Tibial nerve (tissue), 4 donors: ENCODE measurements at regions not wholly inside any gene's neighbourhood (a gene's known extent, or its start where the extent isn't known, plus 50 kb on each side); places are given as distances from the start of the nearest gene placed in this dataset.

Experiments used
- DNase-seq, 2 donors: peaks; one replicate each; pipeline ENCODE4 v3.0.0-alpha.2; 2019; ENCODE audit warnings: low spot score in 2 of 2
- H3K27ac ChIP-seq, 4 donors: fragments of 200-600 bp; sonication (generic) in 3 of 4; one replicate each; pipeline ENCODE4 v1.5.1; 2017 to 2019; ENCODE audit warnings: mild to moderate bottlenecking in 1 of 4
- H3K27me3 ChIP-seq, 2 donors: fragments of 200-600 bp; sonication (generic) in 1 of 2; one replicate each; pipeline versions ENCODE4 v1.5.1 to v1.6.0; 2017 to 2019
- H3K36me3 ChIP-seq, 3 donors: fragments of 200-600 bp; sonication (generic); one replicate each; pipeline ENCODE4 v1.5.1; 2018 to 2019
- H3K4me1 ChIP-seq, 4 donors: fragments of 200-600 bp; sonication (generic) in 3 of 4; one replicate each; pipeline ENCODE4 v1.5.1; 2017 to 2019
- H3K4me3 ChIP-seq, 4 donors: fragments of 200-600 bp; sonication (generic) in 3 of 4; one replicate each; pipeline ENCODE4 v1.5.1; 2017 to 2019; ENCODE audit warnings: mild to moderate bottlenecking in 1 of 4, moderate library complexity in 1 of 4
- H3K9me3 ChIP-seq, 4 donors: fragments of 200-600 bp; sonication (generic) in 3 of 4; one replicate each; pipeline ENCODE4 v1.5.1; 2017 to 2019
- CTCF ChIP-seq, 5 experiments: fragments of 200-600 bp in 3 of 5; fragments of 450-650 bp in 2 of 5; sonication (generic) in 3 of 5; IDR thresholded peaks; one replicate each; pipeline ENCODE4 v1.5.1; 2016 to 2019; ENCODE audit warnings: antibody characterized with exemption in 5 of 5, mild to moderate bottlenecking in 3 of 5, moderate library complexity in 2 of 5
- EP300 ChIP-seq, 2 donors: sonication (generic); formaldehyde crosslinking; IDR thresholded peaks; one replicate each; pipeline ENCODE4 v1.6.1; 2017; ENCODE audit warnings: antibody characterized with exemption in 2 of 2, mild to moderate bottlenecking in 1 of 2
- POLR2A ChIP-seq, 2 donors: fragments of 450-650 bp; IDR thresholded peaks; one replicate each; pipeline ENCODE4 v1.6.1; 2017; ENCODE audit warnings: antibody characterized with exemption in 2 of 2, mild to moderate bottlenecking in 2 of 2, moderate library complexity in 2 of 2
- WGBS, 2 donors: methylation state at CpG; one replicate each; pipeline ENCODE4 v1.1.5; 2018; 5-methylcytosine and 5-hydroxymethylcytosine counted together

GRCh38 chr2:15788455-15788829, 151.9 kb upstream of the MYCN start:
- no peak for DNase-seq
- no peaks in the 10 kb centered on the region for H3K9me3 ChIP-seq
- H3K4me1 ChIP-seq: peaks cover 0 to 7% (median 0%) of the 10 kb centered on the region in 4 donors
- H3K36me3 ChIP-seq: no peaks in the 10 kb centered on the region
- TF ChIP-seq POLR2A (IDR thresholded peaks at IDR 0.05) (no peak), CTCF (IDR thresholded peaks at IDR 0.05) (no peak), EP300 (IDR thresholded peaks at IDR 0.05) (no peak)
- no peak overlapping the region for H3K27ac ChIP-seq
- H3K4me3 ChIP-seq: no peak overlapping the region
- no peaks in the 10 kb centered on the region for H3K27me3 ChIP-seq
- WGBS, 2 donors: 28 to 29% methylated on average over 6 to 9 of the region's 11 CpGs

- Histone ChIP-seq H3K4me3 (no peak overlapping the region), H3K27me3 (no peaks in the 10 kb centered on the region), H3K9me3 (no peaks in the 10 kb centered on the region), H3K4me1 (peaks cover 0 to 7% (median 0%) of the 10 kb centered on the region in 4 donors), H3K36me3 (no peaks in the 10 kb centered on the region), H3K27ac (no peak overlapping the region)
- TF ChIP-seq POLR2A (IDR thresholded peaks at IDR 0.05): no peak
- no peak for TF ChIP-seq CTCF (IDR thresholded peaks at IDR 0.05)
- TF ChIP-seq EP300 (IDR thresholded peaks at IDR 0.05): no peak
- WGBS, 2 donors: 48 to 70% methylated on average over 9 of the region's 9 CpGs
- no peak for DNase-seq
Measured at GRCh38 chr2:15788830-15789229, 151.5 kb upstream of the MYCN start.

DNA sequence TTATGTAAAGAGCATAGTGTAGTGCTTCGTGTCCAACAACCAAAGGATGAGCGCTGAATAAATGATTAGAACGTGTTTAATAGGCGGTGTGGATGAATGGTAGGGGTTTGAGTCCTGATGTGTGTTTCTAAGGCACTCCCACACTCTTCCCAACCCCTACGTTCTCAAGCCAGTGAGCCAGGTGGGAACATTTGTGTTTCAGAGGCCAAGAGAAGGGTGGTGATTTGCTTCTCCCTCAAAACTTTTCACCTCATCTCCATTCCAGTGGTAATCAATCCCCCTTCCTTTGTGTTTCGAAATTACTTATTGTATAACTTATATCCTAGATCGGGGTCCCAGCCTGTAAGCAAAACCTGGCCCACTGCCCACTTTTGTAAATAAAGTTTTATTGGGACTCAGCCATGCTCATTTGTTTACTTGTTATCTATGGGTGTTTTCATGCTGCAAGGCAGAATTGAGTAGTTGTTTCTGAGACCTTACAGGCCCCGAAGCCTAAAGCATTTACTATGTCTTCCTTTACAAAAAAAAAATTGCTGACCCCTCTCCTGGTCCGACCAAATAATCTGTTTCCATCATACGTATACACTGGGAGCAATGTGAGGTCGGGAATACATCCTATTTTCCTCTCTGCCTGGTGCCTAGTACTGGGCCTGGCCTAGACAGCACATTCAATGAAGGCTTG, 150.8 kb upstream of the MYCN start:
- TF ChIP-seq POLR2A (IDR thresholded peaks at IDR 0.05): no peak
- Histone ChIP-seq H3K4me1 (peaks cover 0 to 7% (median 0%) of the 10 kb centered on the region in 4 donors), H3K36me3 (no peaks in the 10 kb centered on the region), H3K27ac (no peak overlapping the region), H3K4me3 (no peak overlapping the region), H3K9me3 (no peaks in the 10 kb centered on the region), H3K27me3 (no peaks in the 10 kb centered on the region)
- 88 to 90% methylated on average over 11 of the region's 11 CpGs for whole genome bisulfite sequencing, 2 donors
- no peak for DNase-seq

DNA sequence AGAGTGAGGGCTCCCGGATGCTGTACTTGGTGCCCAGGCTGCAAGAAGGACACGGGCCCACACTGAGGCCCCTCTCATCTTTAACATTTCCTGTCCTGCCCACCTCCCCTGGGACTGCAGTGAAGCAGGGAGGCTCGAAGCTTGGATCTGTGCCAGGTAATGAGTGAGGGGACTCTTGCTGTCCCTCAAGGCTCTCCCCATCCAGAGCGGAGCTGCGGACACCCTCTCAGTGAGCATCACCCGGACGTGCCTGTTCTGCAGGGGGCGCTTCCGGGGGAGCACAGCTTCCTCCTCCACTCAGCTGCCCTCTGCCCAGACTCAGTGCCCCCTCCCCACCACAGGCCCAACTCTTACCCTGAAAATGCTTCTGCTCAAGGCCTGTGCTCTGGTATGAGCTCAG, 150.0 kb upstream of the MYCN start:
- Histone ChIP-seq H3K27me3 (no peaks in the 10 kb centered on the region), H3K27ac (no peak overlapping the region), H3K36me3 (no peaks in the 10 kb centered on the region), H3K4me3 (no peak overlapping the region), H3K9me3 (no peaks in the 10 kb centered on the region), H3K4me1 (peaks cover 0 to 12% (median 0%) of the 10 kb centered on the region in 4 donors)
- no peak for DNase-seq
- TF ChIP-seq POLR2A (IDR thresholded peaks at IDR 0.05): no peak
- TF ChIP-seq EP300 (IDR thresholded peaks at IDR 0.05): no peak
- no peak for TF ChIP-seq CTCF (IDR thresholded peaks at IDR 0.05)
- WGBS, 2 donors: 79 to 97% methylated on average over 6 to 9 of the region's 9 CpGs

DNA sequence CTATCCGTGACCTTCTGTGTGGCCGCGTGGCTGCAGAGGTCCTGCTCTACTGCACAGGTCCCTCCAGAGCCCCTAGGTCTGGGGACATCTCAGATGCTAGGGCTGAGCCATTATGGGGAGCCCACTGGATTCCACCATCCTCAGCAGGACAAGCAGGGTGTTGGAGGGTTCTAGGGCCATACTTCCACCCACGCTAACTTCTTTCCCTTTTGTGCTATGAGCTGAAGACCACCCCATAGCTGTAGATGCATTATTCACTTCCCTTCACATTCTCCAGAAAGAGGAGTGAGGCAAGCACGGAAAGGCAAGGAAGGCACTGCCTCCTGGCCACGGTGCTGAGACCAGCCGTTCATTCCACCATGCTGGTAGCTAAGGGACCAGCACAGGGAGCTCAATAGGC, 149.5 kb upstream of the MYCN start:
- no peak overlapping the region for H3K27ac ChIP-seq
- H3K4me3 ChIP-seq: no peak overlapping the region
- TF ChIP-seq POLR2A (IDR thresholded peaks at IDR 0.05): no peak
- no peak for TF ChIP-seq EP300 (IDR thresholded peaks at IDR 0.05)
- 86 to 97% methylated on average over 7 of the region's 7 CpGs for WGBS, 2 donors
- H3K36me3 ChIP-seq: no peaks in the 10 kb centered on the region
- no peak for DNase-seq
- H3K27me3 ChIP-seq: no peaks in the 10 kb centered on the region
- peaks cover 0 to 17% (median 0%) of the 10 kb centered on the region in 4 donors for H3K4me1 ChIP-seq
- no peaks in the 10 kb centered on the region for H3K9me3 ChIP-seq

GRCh38 chr2:15791294-15791693, 149.1 kb upstream of the MYCN start:
- peaks cover 0 to 22% (median 0%) of the 10 kb centered on the region in 4 donors for H3K4me1 ChIP-seq
- H3K9me3 ChIP-seq: no peaks in the 10 kb centered on the region
- TF ChIP-seq POLR2A (IDR thresholded peaks at IDR 0.05) (no peak), EP300 (IDR thresholded peaks at IDR 0.05) (no peak), CTCF (IDR thresholded peaks at IDR 0.05) (no peak)
- no peak overlapping the region for H3K4me3 ChIP-seq
- no peak for DNase-seq
- H3K36me3 ChIP-seq: no peaks in the 10 kb centered on the region
- 90 to 95% methylated on average over 4 of the region's 4 CpGs for WGBS, 2 donors
- no peak overlapping the region for H3K27ac ChIP-seq
- H3K27me3 ChIP-seq: no peaks in the 10 kb centered on the region
